Endothelial cell of umbilical vein (primary cell): ENCODE measurements at regions not wholly inside any gene's neighbourhood (a gene's known extent, or its start where the extent isn't known, plus 50 kb on each side); places are given as distances from the start of the nearest gene placed in this dataset.
"Not testable (repeated sequence)": the region's sequence is repeated elsewhere in the genome, so short reads cannot be mapped to it uniquely, and the experiment has no call there.

Experiments used
- CTCF ChIP-seq, 2 donors: IDR thresholded peaks; 1 replicate in 1 of 2; 2 replicates in 1 of 2; pipeline ENCODE4 v1.5.1; 2011; ENCODE audit warnings: low read length in 2 of 2, mild to moderate bottlenecking in 2 of 2, moderate library complexity in 2 of 2, control low read depth in 1 of 2, inconsistent platforms in 1 of 2, low read depth in 1 of 2; ENCODE audit not compliant: insufficient read depth in 1 of 2; ENCODE audit errors: extremely low read depth in 1 of 2
- EZH2 ChIP-seq: IDR thresholded peaks from 2 replicates; pipeline ENCODE4 v1.6.1; 2012; ENCODE audit warnings: borderline replicate concordance, low read depth, mild to moderate bottlenecking, moderate library complexity, low read length, inconsistent platforms; ENCODE audit not compliant: severe bottlenecking
- FOS ChIP-seq: IDR thresholded peaks from 2 replicates; pipeline ENCODE4 v1.6.1; 2011; ENCODE audit warnings: mild to moderate bottlenecking, low read length, moderate library complexity, borderline replicate concordance; ENCODE audit not compliant: insufficient read depth
- JUN ChIP-seq: IDR thresholded peaks from 2 replicates; pipeline ENCODE4 v1.6.1; 2011; ENCODE audit warnings: borderline replicate concordance, low read depth; ENCODE audit not compliant: insufficient read length, insufficient read depth
- MYC ChIP-seq: IDR thresholded peaks from one replicate; pipeline ENCODE4 v1.6.1; 2011; ENCODE audit warnings: mild to moderate bottlenecking, low read depth, low read length
- POLR2A ChIP-seq: IDR thresholded peaks from 2 replicates; pipeline ENCODE4 v1.6.1; 2012; ENCODE audit warnings: low read depth, mild to moderate bottlenecking, control low read depth, low read length
- POLR2AphosphoS5 ChIP-seq: IDR thresholded peaks from 2 replicates; pipeline ENCODE4 v1.6.1; 2012; ENCODE audit warnings: low read depth, mild to moderate bottlenecking, control low read depth, low read length, moderate library complexity; ENCODE audit not compliant: insufficient read depth

- not testable (repeated sequence) for TF ChIP-seq CTCF (IDR thresholded peaks at IDR 0.05; ENCODE audit: extremely low read depth in 1 of 2, insufficient read depth in 1 of 2, low read depth in 1 of 2, low read length in 2 of 2); POLR2A; EZH2; MYC; POLR2AphosphoS5; JUN; FOS
Observed at GRCh38 chr21:6556516-6556915, 3964.9 kb upstream of the TPTE start.
